ENCODE measurements at regions not wholly inside any gene's neighbourhood (a gene's known extent, or its start where the extent isn't known, plus 50 kb on each side); places are given as distances from the start of the nearest gene placed in this dataset.

- TF ChIP-seq POLR2A (IDR thresholded peaks at IDR 0.05) (no peak), CTCF (IDR thresholded peaks at IDR 0.05) (no peak)
Measured at GRCh38 chr22:27306771-27307170, 494.8 kb downstream of the MN1 start.
